Sigmoid colon (tissue), 6 donors: ENCODE measurements at regions not wholly inside any gene's neighbourhood (a gene's known extent, or its start where the extent isn't known, plus 50 kb on each side); places are given as distances from the start of the nearest gene placed in this dataset.

ENCODE experiments used
- DNase-seq: peaks from one replicate; pipeline ENCODE4 v3.0.0-alpha.2; 2019
- H3K27ac ChIP-seq, 4 donors: fragments of 200-600 bp; sonication (generic); one replicate each; pipeline ENCODE4 v1.5.1; 2016 to 2019; ENCODE audit warnings: mild to moderate bottlenecking in 1 of 4
- H3K27me3 ChIP-seq, 3 donors: fragments of 200-600 bp; sonication (generic); one replicate each; pipeline ENCODE4 v1.5.1; 2019; ENCODE audit warnings: mild to moderate bottlenecking in 1 of 3
- H3K36me3 ChIP-seq, 4 donors: fragments of 200-600 bp; sonication (generic); one replicate each; pipeline ENCODE4 v1.5.1; 2016 to 2019
- H3K4me1 ChIP-seq, 4 donors: fragments of 200-600 bp; sonication (generic); one replicate each; pipeline ENCODE4 v1.5.1; 2017 to 2019
- H3K4me3 ChIP-seq, 4 donors: fragments of 200-600 bp; sonication (generic); one replicate each; pipeline ENCODE4 v1.5.1; 2017 to 2019; ENCODE audit warnings: mild to moderate bottlenecking in 2 of 4, moderate library complexity in 1 of 4
- H3K9me3 ChIP-seq, 4 donors: fragments of 200-600 bp in 3 of 4; sonication (generic) in 3 of 4; one replicate each; pipeline versions ENCODE4 v1.5.1 to v1.6.1; 2013 to 2019
- CTCF ChIP-seq, 4 experiments: fragments of 450-650 bp in 3 of 4; fragments of 200-600 bp in 1 of 4; IDR thresholded peaks; one replicate each; pipeline ENCODE4 v1.5.1; 2016 to 2019; ENCODE audit warnings: antibody characterized with exemption in 4 of 4, mild to moderate bottlenecking in 3 of 4, moderate library complexity in 2 of 4
- EP300 ChIP-seq, 4 donors: sonication (generic); formaldehyde crosslinking; IDR thresholded peaks; one replicate each; pipeline ENCODE4 v1.6.1; 2017; ENCODE audit warnings: antibody characterized with exemption in 4 of 4
- POLR2A ChIP-seq, 2 donors: fragments of 450-650 bp; IDR thresholded peaks; one replicate each; pipeline ENCODE4 v1.6.1; 2016; ENCODE audit warnings: antibody characterized with exemption in 2 of 2, mild to moderate bottlenecking in 2 of 2, moderate library complexity in 2 of 2
- POLR2AphosphoS5 ChIP-seq, 4 donors: sonication (generic); formaldehyde crosslinking; IDR thresholded peaks; one replicate each; pipeline ENCODE4 v1.6.1; 2017; ENCODE audit warnings: antibody characterized with exemption in 4 of 4
- WGBS, 2 donors: extraction: QIAGEN DNeasy Blood & Tissue Kit; methylation state at CpG; one replicate each; pipeline ENCODE4 v1.1.7; 2013; 5-methylcytosine and 5-hydroxymethylcytosine counted together
- intact Hi-C: fragments of 100-400 bp; cut with DNase I; formaldehyde crosslinking; loops from one replicate; pipeline ENCODE4 v1.15.1; 2023
- donor health status: healthy with polysubstance abuse.
- donor health status: healthy.

GRCh38 chr3:89576417-89576816, 469.0 kb downstream of the EPHA3 start:
- Histone ChIP-seq H3K27ac (no peak overlapping the region), H3K27me3 (no peaks in the 10 kb centered on the region), H3K4me3 (no peak overlapping the region), H3K36me3 (no peaks in the 10 kb centered on the region), H3K4me1 (peaks cover 0 to 6% (median 2%) of the 10 kb centered on the region in 4 donors), H3K9me3 (no peaks in the 10 kb centered on the region)
- intact Hi-C loops: no loop called here
- TF ChIP-seq CTCF (IDR thresholded peaks at IDR 0.05): no peak
- TF ChIP-seq POLR2A (IDR thresholded peaks at IDR 0.05): no peak
- no peak for TF ChIP-seq POLR2AphosphoS5 (IDR thresholded peaks at IDR 0.05)
- TF ChIP-seq EP300 (IDR thresholded peaks at IDR 0.05): no peak
- DNase-seq: no peak
- WGBS, 2 donors: 71 to 82% methylated on average over 1 of the region's 1 CpG

- WGBS, 2 donors: 71 to 76% methylated on average over 8 of the region's 8 CpGs
- intact Hi-C loops: no loop called here
- no peak overlapping the region for H3K27ac ChIP-seq
- TF ChIP-seq POLR2AphosphoS5 (IDR thresholded peaks at IDR 0.05) (no peak), POLR2A (IDR thresholded peaks at IDR 0.05) (no peak), EP300 (IDR thresholded peaks at IDR 0.05) (no peak), CTCF (IDR thresholded peaks at IDR 0.05) (no peak)
- H3K4me1 ChIP-seq: no peaks in the 10 kb centered on the region
- no peak for DNase-seq
- no peaks in the 10 kb centered on the region for H3K36me3 ChIP-seq
- H3K4me3 ChIP-seq: no peak overlapping the region
- H3K9me3 ChIP-seq: no peaks in the 10 kb centered on the region
- H3K27me3 ChIP-seq: no peaks in the 10 kb centered on the region
These were observed 470.5 kb downstream of the EPHA3 start for GRCh38 chr3:89577637-89578530.

- intact Hi-C loops: no loop called here
- 53 to 67% methylated on average over 3 of the region's 3 CpGs for WGBS, 2 donors
These were observed 473.4 kb downstream of the EPHA3 start for GRCh38 chr3:89580859-89581258.

GRCh38 chr3:89584398-89584797, 477.0 kb downstream of the EPHA3 start:
- Histone ChIP-seq H3K9me3 (no peaks in the 10 kb centered on the region), H3K27me3 (no peaks in the 10 kb centered on the region), H3K4me3 (no peak overlapping the region), H3K27ac (no peak overlapping the region), H3K4me1 (no peaks in the 10 kb centered on the region), H3K36me3 (no peaks in the 10 kb centered on the region)
- DNase-seq: no peak
- WGBS, 2 donors: 61 to 73% methylated on average over 3 of the region's 3 CpGs
- intact Hi-C loops: no loop called here
- TF ChIP-seq CTCF (IDR thresholded peaks at IDR 0.05): no peak
- TF ChIP-seq POLR2AphosphoS5 (IDR thresholded peaks at IDR 0.05): no peak
- no peak for TF ChIP-seq EP300 (IDR thresholded peaks at IDR 0.05)
- TF ChIP-seq POLR2A (IDR thresholded peaks at IDR 0.05): no peak

More at GRCh38 chr3:89580859-89581258, 473.4 kb downstream of the EPHA3 start:
- Histone ChIP-seq H3K27ac (no peak overlapping the region), H3K4me1 (no peaks in the 10 kb centered on the region), H3K9me3 (no peaks in the 10 kb centered on the region), H3K4me3 (no peak overlapping the region), H3K27me3 (no peaks in the 10 kb centered on the region), H3K36me3 (no peaks in the 10 kb centered on the region)
- no peak for DNase-seq
- no peak for TF ChIP-seq CTCF (IDR thresholded peaks at IDR 0.05)
- no peak for TF ChIP-seq POLR2A (IDR thresholded peaks at IDR 0.05)
- TF ChIP-seq EP300 (IDR thresholded peaks at IDR 0.05): no peak
- no peak for TF ChIP-seq POLR2AphosphoS5 (IDR thresholded peaks at IDR 0.05)
